ENCODE measurements at regions not wholly inside any gene's neighbourhood (a gene's known extent, or its start where the extent isn't known, plus 50 kb on each side); places are given as distances from the start of the nearest gene placed in this dataset.

GRCh38 chr4:152244659-152245058 is 291.2 kb downstream of the FBXW7 start:
- Histone ChIP-seq H3K4me1 (ENCODE audit: insufficient read depth, low read length, poor library complexity, severe bottlenecking) (no peaks in the 10 kb centered on the region), H3K9me2 (ENCODE audit: insufficient read depth, low read length) (no peaks in the 10 kb centered on the region), H4K20me1 (ENCODE audit: insufficient read depth, low read length) (no peaks in the 10 kb centered on the region), H3K36me3 (ENCODE audit: insufficient read depth, low read length) (no peaks in the 10 kb centered on the region), H3K27ac (ENCODE audit: low read depth, low read length, poor library complexity, severe bottlenecking) (no peak overlapping the region), H3K79me2 (ENCODE audit: insufficient read depth, low read depth, low read length) (no peaks in the 10 kb centered on the region), H3K4me2 (ENCODE audit: low read length) (no peak overlapping the region), H3K4me3 (ENCODE audit: low read depth, low read length, poor library complexity, severe bottlenecking) (no peak overlapping the region), H3K9me3 (ENCODE audit: low read length) (no peaks in the 10 kb centered on the region), H2AFZ (ENCODE audit: low read length) (no peak overlapping the region)
- ChIA-PET POLR2A (no interaction called here), CTCF (ENCODE audit: unreplicated experiment) (no interaction called here)
- no peak for DNase-seq (ENCODE audit: low spot score)
- TF ChIP-seq EZH2phosphoT487 (IDR thresholded peaks at IDR 0.05; ENCODE audit: borderline replicate concordance, low read depth, low read length) (no peak), CTCF (conservative IDR thresholded peaks at IDR 0.05; ENCODE audit: low read length) (no peak)
- BruUV-seq (replicated peaks): no TSS peak
- intact Hi-C loops (cut with micrococcal nuclease; ENCODE audit: unreplicated experiment): no loop called here

- POLR2A ChIA-PET: interaction anchor here (0.7 kb wide), 1 partner anchor 433 kb away, joined by 3 read pairs; no protein-coding TSS in a partner anchor
- BruUV-seq (replicated peaks): no TSS peak
- CTCF ChIA-PET (ENCODE audit: unreplicated experiment): no interaction called here
These were observed 291.8 kb downstream of the FBXW7 start for GRCh38 chr4:152243896-152244595.

More at GRCh38 chr4:152243896-152244595, 291.8 kb downstream of the FBXW7 start:
- Histone ChIP-seq H3K9me3 (ENCODE audit: low read length) (no peaks in the 10 kb centered on the region), H3K4me3 (ENCODE audit: low read depth, low read length, poor library complexity, severe bottlenecking) (no peak overlapping the region), H3K27ac (ENCODE audit: low read depth, low read length, poor library complexity, severe bottlenecking) (no peak overlapping the region), H3K4me1 (ENCODE audit: insufficient read depth, low read length, poor library complexity, severe bottlenecking) (no peaks in the 10 kb centered on the region), H3K4me2 (ENCODE audit: low read length) (no peak overlapping the region), H2AFZ (ENCODE audit: low read length) (no peak overlapping the region), H3K79me2 (ENCODE audit: insufficient read depth, low read depth, low read length) (no peaks in the 10 kb centered on the region), H3K36me3 (ENCODE audit: insufficient read depth, low read length) (no peaks in the 10 kb centered on the region), H4K20me1 (ENCODE audit: insufficient read depth, low read length) (no peaks in the 10 kb centered on the region), H3K9me2 (ENCODE audit: insufficient read depth, low read length) (no peaks in the 10 kb centered on the region)
- no peak for DNase-seq (ENCODE audit: low spot score)
- intact Hi-C loops (cut with micrococcal nuclease; ENCODE audit: unreplicated experiment): no loop called here
- TF ChIP-seq EZH2phosphoT487 (IDR thresholded peaks at IDR 0.05; ENCODE audit: borderline replicate concordance, low read depth, low read length): no peak
- no peak for TF ChIP-seq CTCF (conservative IDR thresholded peaks at IDR 0.05; ENCODE audit: low read length)

Data from OCI-LY7 (cell line).